ENCODE measurements at regions not wholly inside any gene's neighbourhood (a gene's known extent, or its start where the extent isn't known, plus 50 kb on each side); places are given as distances from the start of the nearest gene placed in this dataset.

DNA sequence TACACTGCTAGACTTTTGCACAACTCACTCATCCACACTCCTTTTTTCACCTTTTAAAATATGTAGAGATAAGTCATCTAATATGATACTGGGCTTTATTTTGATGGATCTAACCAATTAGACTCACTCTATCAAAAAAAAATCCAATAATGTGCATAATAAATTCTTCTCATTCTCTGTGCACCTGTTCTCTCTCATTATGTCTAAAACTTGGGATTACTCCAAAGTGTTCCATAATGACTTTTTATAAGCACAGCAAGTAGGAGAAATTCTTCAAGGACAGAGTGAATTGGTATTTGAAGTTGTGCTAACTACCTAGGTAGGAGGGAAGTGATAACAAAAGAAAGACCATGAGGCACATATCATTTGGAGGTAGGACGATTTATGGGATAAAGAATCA, 1438.8 kb downstream of the PCDH7 start:
- no peak overlapping the region for H2BK20ac ChIP-seq (ENCODE audit: low read length)
- WGBS, 2 experiments (ENCODE audit: extremely low coverage in 1 of 2, insufficient coverage in 1 of 2, insufficient read length in 1 of 2, insufficient replicate concordance in 2 of 2, low coverage in 1 of 2, low lambda C conversion rate in 2 of 2, missing lambda C conversion rate in 1 of 2) = 85% methylated on average over 1 of the region's 1 CpG; no CpG with 5 or more reads in 1 of the 2 experiments
- no peak overlapping the region for H3K4me2 ChIP-seq (ENCODE audit: insufficient read depth in 1 of 2, low read depth in 2 of 2, low read length in 2 of 2)
- CTCF ChIA-PET (ENCODE audit: partially characterized antibody) = no interaction called here
- H3K27me3 ChIP-seq (replicated peaks in 1 of 4; ENCODE audit: control insufficient read depth in 3 of 4, extremely low read depth in 1 of 4, insufficient read depth in 3 of 4, low read length in 3 of 4) = no peaks in the 10 kb centered on the region
- no peak overlapping the region for H3K4ac ChIP-seq (replicated peaks; ENCODE audit: insufficient read length, low read depth, low read length)
- H3K79me1 ChIP-seq (ENCODE audit: low read depth, low read length) = no peaks in the 10 kb centered on the region
- no peaks in the 10 kb centered on the region for H3K36me3 ChIP-seq (ENCODE audit: control insufficient read depth in 2 of 4, insufficient read depth in 4 of 4, low read length in 3 of 4)
- no peak overlapping the region for H3K56ac ChIP-seq (replicated peaks; ENCODE audit: insufficient read length, low read depth, low read length)
- POLR2A ChIA-PET (ENCODE audit: partially characterized antibody) = no interaction called here
- no peak overlapping the region for H2BK5ac ChIP-seq (ENCODE audit: low read depth, low read length)
- no peak overlapping the region for H3K27ac ChIP-seq (ENCODE audit: low read depth, low read length)
- H2BK15ac ChIP-seq (ENCODE audit: low read length) = no peak overlapping the region
- no peak overlapping the region for H3K23ac ChIP-seq (ENCODE audit: insufficient read length)
- TF ChIP-seq, protein P1, sequence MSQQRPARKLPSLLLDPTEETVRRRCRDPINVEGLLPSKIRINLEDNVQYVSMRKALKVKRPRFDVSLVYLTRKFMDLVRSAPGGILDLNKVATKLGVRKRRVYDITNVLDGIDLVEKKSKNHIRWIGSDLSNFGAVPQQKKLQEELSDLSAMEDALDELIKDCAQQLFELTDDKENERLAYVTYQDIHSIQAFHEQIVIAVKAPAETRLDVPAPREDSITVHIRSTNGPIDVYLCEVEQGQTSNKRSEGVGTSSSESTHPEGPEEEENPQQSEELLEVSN (IDR thresholded peaks at IDR 0.05) = no peak
- TF ChIP-seq TAF7 (optimal IDR thresholded peaks at IDR 0.05; ENCODE audit: borderline replicate concordance, low read depth, low read length) (no peak), SUZ12 (IDR thresholded peaks at IDR 0.05; ENCODE audit: low read length) (no peak), NRF1 (IDR thresholded peaks at IDR 0.05; ENCODE audit: low read depth, low read length) (no peak)
- no peak overlapping the region for H4K91ac ChIP-seq (replicated peaks; ENCODE audit: insufficient read length, low read length)
- no peaks in the 10 kb centered on the region for H3K4me1 ChIP-seq (replicated peaks in 1 of 4; ENCODE audit: control insufficient read depth in 3 of 4, insufficient read depth in 4 of 4, low read length in 3 of 4)
- H3K9me3 ChIP-seq (ENCODE audit: insufficient read depth in 2 of 2, low read depth in 1 of 2, low read length in 1 of 2) = no peaks in the 10 kb centered on the region
- H3K9ac ChIP-seq (replicated peaks in 1 of 4; ENCODE audit: extremely low read depth in 1 of 4, low read depth in 3 of 4, low read length in 3 of 4) = no peak overlapping the region
- H2AK5ac ChIP-seq (ENCODE audit: low read depth, low read length) = no peak overlapping the region
- H3K4me3 ChIP-seq (ENCODE audit: extremely low read depth in 1 of 4, insufficient read depth in 2 of 4, low read depth in 3 of 4, low read length in 4 of 4) = no peak overlapping the region
- H2BK120ac ChIP-seq (replicated peaks; ENCODE audit: low read depth, low read length) = no peak overlapping the region
- no peak overlapping the region for H4K8ac ChIP-seq (ENCODE audit: extremely low read depth, insufficient read depth, low read length)
- H2BK12ac ChIP-seq (ENCODE audit: low read depth, low read length) = no peak overlapping the region
- no peak overlapping the region for H3K18ac ChIP-seq (ENCODE audit: extremely low read depth, low read length)
- no peak overlapping the region for H3K14ac ChIP-seq (ENCODE audit: insufficient read length)
- H3K23me2 ChIP-seq (ENCODE audit: low read depth, low read length) = no peaks in the 10 kb centered on the region
- H2AFZ ChIP-seq (ENCODE audit: low read length) = no peak overlapping the region
- FAIRE-seq (no peak), DNase-seq (ENCODE audit: low read depth in 1 of 2, low spot score in 2 of 2) (no peak)
- H4K5ac ChIP-seq (ENCODE audit: insufficient read length, low read depth, low read length) = no peak overlapping the region
- H3K79me2 ChIP-seq (ENCODE audit: control insufficient read depth in 1 of 2, insufficient read depth in 2 of 2, low read length in 2 of 2) = no peaks in the 10 kb centered on the region
- no peaks in the 10 kb centered on the region for H4K20me1 ChIP-seq (replicated peaks in 1 of 2; ENCODE audit: control insufficient read depth in 1 of 2, insufficient read depth in 2 of 2, low read length in 2 of 2)
